Endothelial cell of umbilical vein (primary cell): ENCODE measurements at regions not wholly inside any gene's neighbourhood (a gene's known extent, or its start where the extent isn't known, plus 50 kb on each side); places are given as distances from the start of the nearest gene placed in this dataset.

ENCODE experiments used
- BruUV-seq: library from RNA; stranded (reverse); fragments of 400-500 nt; replicated peaks from 2 replicates; lab custom pipeline; 2021; lab: Mats Ljungman, UMichigan
- CTCF ChIA-PET: fragments of 300-600, 350-600 bp; sonication (Branson Sonifier 250); formaldehyde crosslinking; loops from one replicate; lab custom pipeline; 2021; ENCODE audit warnings: antibody characterized with exemption, inconsistent platforms; lab: Charles Lee
- POLR2A ChIA-PET: fragments of 300-600, 350-600 bp; sonication (Branson Sonifier 250); formaldehyde crosslinking; loops from one replicate; lab custom pipeline; 2021; ENCODE audit warnings: antibody characterized with exemption, inconsistent platforms; lab: Charles Lee
- DNase-seq: peaks from one replicate; pipeline ENCODE4 v3.0.0-alpha.2; 2011; ENCODE audit warnings: low read depth, low spot score
- FAIRE-seq: peaks from 2 replicates; lab custom pipeline; 2011; peaks lifted over from hg19 to GRCh38; lab: Jason Lieb, UNC
- H2AFZ ChIP-seq: 2 replicates; pipeline ENCODE4 v1.6.0; 2012; ENCODE audit warnings: low read depth, low read length, control low read depth, inconsistent platforms
- H3K27ac ChIP-seq: 2 replicates; pipeline ENCODE4 v1.5.1; 2011; ENCODE audit warnings: low read depth, mild to moderate bottlenecking, control low read depth, low read length, moderate library complexity; ENCODE audit not compliant: insufficient read depth
- H3K27me3 ChIP-seq, 2 experiments: 2 replicates each; pipeline versions ENCODE4 v1.6.0 to v1.6.1; 2011; ENCODE audit warnings: low read length in 2 of 2, mixed read lengths in 1 of 2; ENCODE audit not compliant: control insufficient read depth in 2 of 2, insufficient read depth in 2 of 2
- H3K36me3 ChIP-seq, 2 experiments: 2 replicates in 1 of 2; 3 replicates in 1 of 2; pipeline ENCODE4 v1.5.1; 2011; ENCODE audit warnings: low read length in 2 of 2, mild to moderate bottlenecking in 1 of 2, moderate library complexity in 1 of 2; ENCODE audit not compliant: control insufficient read depth in 2 of 2, insufficient read depth in 2 of 2; ENCODE audit errors: extremely low read depth in 1 of 2
- H3K4me1 ChIP-seq: 3 replicates; pipeline ENCODE4 v1.5.1; 2011; ENCODE audit warnings: mild to moderate bottlenecking, low read length; ENCODE audit not compliant: control insufficient read depth, insufficient read depth; ENCODE audit errors: extremely low read depth
- H3K4me2 ChIP-seq: 2 replicates; pipeline ENCODE4 v1.6.1; 2011; ENCODE audit warnings: low read length, control low read depth, mixed read lengths; ENCODE audit not compliant: insufficient read depth
- H3K4me3 ChIP-seq, 3 experiments: fragments of 200-600 bp in 1 of 3; sonication (generic), shearing (Covaris generic) in 1 of 3; replicated peaks in 1 of 3; 2 replicates each; pipeline ENCODE4 v1.5.1; 2011 to 2016; ENCODE audit warnings: control low read depth in 3 of 3, low read length in 3 of 3, mild to moderate bottlenecking in 2 of 3, inconsistent platforms in 1 of 3, low read depth in 1 of 3, moderate library complexity in 1 of 3; ENCODE audit not compliant: insufficient read depth in 1 of 3
- H3K79me2 ChIP-seq: 2 replicates; pipeline ENCODE4 v1.6.0; 2012; ENCODE audit warnings: low read length, inconsistent platforms; ENCODE audit not compliant: control insufficient read depth, insufficient read depth
- H3K9ac ChIP-seq: replicated peaks from 2 replicates; pipeline ENCODE3; 2011; ENCODE audit warnings: low read length, control low read depth; ENCODE audit not compliant: insufficient read depth; ENCODE audit errors: extremely low read depth
- H3K9me1 ChIP-seq: replicated peaks from 3 replicates; pipeline ENCODE4 v1.6.0; 2011; ENCODE audit warnings: mild to moderate bottlenecking, low read length; ENCODE audit not compliant: control insufficient read depth, insufficient read depth; ENCODE audit errors: extremely low read depth
- H3K9me3 ChIP-seq: replicated peaks from 2 replicates; pipeline ENCODE4 v1.5.1; 2012; ENCODE audit warnings: low read length, inconsistent platforms; ENCODE audit not compliant: control insufficient read depth, insufficient read depth
- H4K20me1 ChIP-seq: replicated peaks from 2 replicates; pipeline ENCODE3; 2011; ENCODE audit warnings: mild to moderate bottlenecking, low read length; ENCODE audit not compliant: control insufficient read depth, insufficient read depth; ENCODE audit errors: extremely low read depth
- EZH2 ChIP-seq: IDR thresholded peaks from 2 replicates; pipeline ENCODE4 v1.6.1; 2012; ENCODE audit warnings: borderline replicate concordance, low read depth, mild to moderate bottlenecking, moderate library complexity, low read length, inconsistent platforms; ENCODE audit not compliant: severe bottlenecking
- FOS ChIP-seq: IDR thresholded peaks from 2 replicates; pipeline ENCODE4 v1.6.1; 2011; ENCODE audit warnings: mild to moderate bottlenecking, low read length, moderate library complexity, borderline replicate concordance; ENCODE audit not compliant: insufficient read depth
- GATA2 ChIP-seq: IDR thresholded peaks from 2 replicates; pipeline ENCODE4 v1.7.0; 2011; ENCODE audit warnings: low read depth, mild to moderate bottlenecking, moderate library complexity, mixed read lengths, low read length; ENCODE audit not compliant: insufficient read length, insufficient read depth
- JUN ChIP-seq: IDR thresholded peaks from 2 replicates; pipeline ENCODE4 v1.6.1; 2011; ENCODE audit warnings: borderline replicate concordance, low read depth; ENCODE audit not compliant: insufficient read length, insufficient read depth
- MYC ChIP-seq: IDR thresholded peaks from one replicate; pipeline ENCODE4 v1.6.1; 2011; ENCODE audit warnings: mild to moderate bottlenecking, low read depth, low read length
- POLR2A ChIP-seq: IDR thresholded peaks from 2 replicates; pipeline ENCODE4 v1.6.1; 2012; ENCODE audit warnings: low read depth, mild to moderate bottlenecking, control low read depth, low read length
- POLR2AphosphoS5 ChIP-seq: IDR thresholded peaks from 2 replicates; pipeline ENCODE4 v1.6.1; 2012; ENCODE audit warnings: low read depth, mild to moderate bottlenecking, control low read depth, low read length, moderate library complexity; ENCODE audit not compliant: insufficient read depth
- dilution Hi-C: fragments of 300-500 bp; cut with MboI; formaldehyde crosslinking; loops from one replicate; pipeline ENCODE4 v1.15.0; 2019; ENCODE audit warnings: low sequenced_read_pairs; ENCODE audit not compliant: extremely low pct_ligation_motif_present
- intact Hi-C: fragments of 100-400 bp; cut with micrococcal nuclease; formaldehyde crosslinking; loops from one replicate; pipeline ENCODE4 v1.10.0; 2022
- TF ChIP-seq, protein P1 (sequence below): IDR thresholded peaks from 2 replicates; pipeline ENCODE4 v1.6.1; 2011; ENCODE audit not compliant: insufficient read depth, insufficient read length
- TF ChIP-seq, protein P2 (sequence below), 2 donors: IDR thresholded peaks; 1 replicate in 1 of 2; 2 replicates in 1 of 2; pipeline ENCODE4 v1.5.1; 2011; ENCODE audit warnings: low read length in 2 of 2, mild to moderate bottlenecking in 2 of 2, moderate library complexity in 2 of 2, control low read depth in 1 of 2, inconsistent platforms in 1 of 2, low read depth in 1 of 2; ENCODE audit not compliant: insufficient read depth in 1 of 2; ENCODE audit errors: extremely low read depth in 1 of 2

DNA sequence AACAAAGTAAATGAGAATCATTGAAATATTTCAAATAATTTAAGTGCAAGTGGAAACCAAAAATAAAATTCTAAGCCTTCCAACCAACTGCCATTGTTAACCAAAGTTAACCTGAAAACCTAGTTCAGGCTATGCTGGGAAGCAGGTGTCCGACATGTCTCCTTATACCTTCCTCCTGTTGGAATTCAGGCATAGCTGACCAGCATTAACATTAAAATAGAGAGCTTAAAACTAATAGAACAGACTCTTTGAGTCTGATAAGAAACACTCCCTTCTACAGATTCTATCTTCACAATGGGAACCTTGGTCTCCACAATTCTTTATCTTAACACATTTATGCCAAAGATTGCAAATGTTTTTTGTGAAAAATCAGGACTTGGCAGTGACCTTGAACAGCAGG lies 1004.9 kb upstream of the NRXN1 start:
- no peak overlapping the region for H3K9ac ChIP-seq
- no peaks in the 10 kb centered on the region for H3K27me3 ChIP-seq
- H3K4me2 ChIP-seq: no peak overlapping the region
- H4K20me1 ChIP-seq: no peaks in the 10 kb centered on the region
- H3K4me1 ChIP-seq: no peaks in the 10 kb centered on the region
- H2AFZ ChIP-seq: no peak overlapping the region
- dilution Hi-C loops: no loop called here
- intact Hi-C loops: no loop called here
- CTCF ChIA-PET: no interaction called here
- TF ChIP-seq EZH2 (no peak), GATA2 (no peak), FOS (no peak), MYC (no peak), POLR2AphosphoS5 (no peak), JUN (no peak), POLR2A (no peak)
- TF ChIP-seq, protein P1, sequence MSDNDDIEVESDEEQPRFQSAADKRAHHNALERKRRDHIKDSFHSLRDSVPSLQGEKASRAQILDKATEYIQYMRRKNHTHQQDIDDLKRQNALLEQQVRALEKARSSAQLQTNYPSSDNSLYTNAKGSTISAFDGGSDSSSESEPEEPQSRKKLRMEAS: no peak
- TF ChIP-seq, protein P2, sequence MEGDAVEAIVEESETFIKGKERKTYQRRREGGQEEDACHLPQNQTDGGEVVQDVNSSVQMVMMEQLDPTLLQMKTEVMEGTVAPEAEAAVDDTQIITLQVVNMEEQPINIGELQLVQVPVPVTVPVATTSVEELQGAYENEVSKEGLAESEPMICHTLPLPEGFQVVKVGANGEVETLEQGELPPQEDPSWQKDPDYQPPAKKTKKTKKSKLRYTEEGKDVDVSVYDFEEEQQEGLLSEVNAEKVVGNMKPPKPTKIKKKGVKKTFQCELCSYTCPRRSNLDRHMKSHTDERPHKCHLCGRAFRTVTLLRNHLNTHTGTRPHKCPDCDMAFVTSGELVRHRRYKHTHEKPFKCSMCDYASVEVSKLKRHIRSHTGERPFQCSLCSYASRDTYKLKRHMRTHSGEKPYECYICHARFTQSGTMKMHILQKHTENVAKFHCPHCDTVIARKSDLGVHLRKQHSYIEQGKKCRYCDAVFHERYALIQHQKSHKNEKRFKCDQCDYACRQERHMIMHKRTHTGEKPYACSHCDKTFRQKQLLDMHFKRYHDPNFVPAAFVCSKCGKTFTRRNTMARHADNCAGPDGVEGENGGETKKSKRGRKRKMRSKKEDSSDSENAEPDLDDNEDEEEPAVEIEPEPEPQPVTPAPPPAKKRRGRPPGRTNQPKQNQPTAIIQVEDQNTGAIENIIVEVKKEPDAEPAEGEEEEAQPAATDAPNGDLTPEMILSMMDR (IDR thresholded peaks at IDR 0.05; ENCODE audit: extremely low read depth in 1 of 2, insufficient read depth in 1 of 2, low read depth in 1 of 2, low read length in 2 of 2): no peak
- FAIRE-seq: no peak
- POLR2A ChIA-PET: no interaction called here
- no peaks in the 10 kb centered on the region for H3K9me1 ChIP-seq
- no peak for DNase-seq
- no TSS peak for BruUV-seq
- H3K4me3 ChIP-seq: no peak overlapping the region
- H3K9me3 ChIP-seq: no peaks in the 10 kb centered on the region
- no peak overlapping the region for H3K27ac ChIP-seq
- H3K79me2 ChIP-seq: no peaks in the 10 kb centered on the region
- no peaks in the 10 kb centered on the region for H3K36me3 ChIP-seq
